Spleen (tissue), 11 donors: ENCODE measurements at regions not wholly inside any gene's neighbourhood (a gene's known extent, or its start where the extent isn't known, plus 50 kb on each side); places are given as distances from the start of the nearest gene placed in this dataset.

Source experiments
- DNase-seq: peaks from one replicate; pipeline ENCODE4 v3.0.0-alpha.2; 2020
- H3K27ac ChIP-seq, 8 donors: fragments of 200-600 bp; sonication (generic) in 7 of 8; 1 replicate in 4 of 8; 2 replicates in 4 of 8; pipeline versions ENCODE4 v1.5.0 to v1.8.0; 2016 to 2021; ENCODE audit warnings: inconsistent platforms in 4 of 8, mild to moderate bottlenecking in 4 of 8, moderate library complexity in 1 of 8
- H3K27me3 ChIP-seq, 7 donors: fragments of 200-600 bp; sonication (generic) in 6 of 7; replicated peaks in 1 of 7; 1 replicate in 4 of 7; 2 replicates in 3 of 7; pipeline versions ENCODE4 v1.5.0 to v1.8.0; 2016 to 2021; ENCODE audit warnings: inconsistent platforms in 3 of 7, mild to moderate bottlenecking in 1 of 7
- H3K36me3 ChIP-seq, 6 donors: fragments of 200-600 bp; sonication (generic) in 5 of 6; 1 replicate in 4 of 6; 2 replicates in 2 of 6; pipeline versions ENCODE4 v1.5.0 to v1.8.0; 2016 to 2021; ENCODE audit warnings: inconsistent platforms in 2 of 6
- H3K4me1 ChIP-seq, 6 donors: fragments of 200-600 bp; sonication (generic) in 5 of 6; 1 replicate in 3 of 6; 2 replicates in 3 of 6; pipeline versions ENCODE4 v1.5.0 to v1.8.0; 2016 to 2021; ENCODE audit warnings: inconsistent platforms in 3 of 6
- H3K4me3 ChIP-seq, 8 donors: fragments of 200-600 bp; sonication (generic) in 7 of 8; 1 replicate in 4 of 8; 2 replicates in 4 of 8; pipeline versions ENCODE4 v1.5.0 to v1.8.0; 2016 to 2021; ENCODE audit warnings: inconsistent platforms in 4 of 8, mild to moderate bottlenecking in 4 of 8, moderate library complexity in 2 of 8
- H3K9me3 ChIP-seq, 8 donors: fragments of 200-600 bp; sonication (generic) in 7 of 8; 1 replicate in 4 of 8; 2 replicates in 4 of 8; pipeline versions ENCODE4 v1.5.0 to v1.8.0; 2016 to 2021; ENCODE audit warnings: inconsistent platforms in 4 of 8
- CTCF ChIP-seq, 11 experiments: fragments of 200-600 bp in 7 of 11; fragments of 450-650 bp in 4 of 11; sonication (generic) in 4 of 11; IDR thresholded peaks in 8 of 11; conservative IDR thresholded peaks in 3 of 11; 1 replicate in 7 of 11; 2 replicates in 4 of 11; pipeline versions ENCODE4 v1.4.0 to v1.8.0; 2016 to 2021; ENCODE audit warnings: antibody characterized with exemption in 11 of 11, inconsistent platforms in 4 of 11, mild to moderate bottlenecking in 1 of 11
- POLR2A ChIP-seq, 3 donors: fragments of 450-650 bp; IDR thresholded peaks; one replicate each; pipeline ENCODE4 v1.5.1; 2017; ENCODE audit warnings: antibody characterized with exemption in 3 of 3, mild to moderate bottlenecking in 1 of 3
- POLR2AphosphoS5 ChIP-seq, 3 donors: sonication (generic); formaldehyde crosslinking; IDR thresholded peaks; one replicate each; pipeline ENCODE4 v1.5.1; 2017; ENCODE audit warnings: antibody characterized with exemption in 3 of 3
- WGBS, 5 donors: extraction: QIAGEN DNeasy Blood & Tissue Kit in 3 of 5; methylation state at CpG; one replicate each; pipeline versions ENCODE4 v1.1.5 to v1.1.7; 2013 to 2018; 5-methylcytosine and 5-hydroxymethylcytosine counted together
- intact Hi-C: fragments of 100-400 bp; cut with DNase I; formaldehyde crosslinking; loops from one replicate; pipeline ENCODE4 v1.15.0; 2023; ENCODE audit warnings: low total_unique reads
- donor health status: healthy with polysubstance abuse.
- donor health status: DM: no; HTN: no; CAD: no; lungs with moderate emphysema.
- donor health status: DM: no; HTN: no; CAD: no.
- donor health status: Bipolar disorder and iron deficiency.
- donor health status: healthy.
- donor health status: DM: no; HTN: no; CAD: no.
- donor health status: DM: yes; HTN: yes; CAD: no.

GRCh38 chr11:22552885-22553284 is 72.7 kb downstream of the FANCF start:
- intact Hi-C loops, result no loop called here
- no peaks in the 10 kb centered on the region for H3K9me3 ChIP-seq
- no peak for DNase-seq
- no peaks in the 10 kb centered on the region for H3K36me3 ChIP-seq
- no peaks in the 10 kb centered on the region for H3K27me3 ChIP-seq
- WGBS, 5 donors, result 62 to 83% (median 65%) methylated on average over 2 of the region's 2 CpGs
- TF ChIP-seq CTCF (IDR thresholded peaks at IDR 0.05 in 8 of 11, conservative IDR thresholded peaks at IDR 0.05 in 3 of 11) (no peak), POLR2AphosphoS5 (IDR thresholded peaks at IDR 0.05) (no peak)
- H3K4me3 ChIP-seq, result no peak overlapping the region
- H3K27ac ChIP-seq, result no peak overlapping the region
- H3K4me1 ChIP-seq, result no peaks in the 10 kb centered on the region

- H3K4me1 ChIP-seq, result no peaks in the 10 kb centered on the region
- H3K27me3 ChIP-seq, result peaks cover 0 to 8% (median 0%) of the 10 kb centered on the region in 7 donors
- no peak for TF ChIP-seq CTCF (IDR thresholded peaks at IDR 0.05 in 8 of 11, conservative IDR thresholded peaks at IDR 0.05 in 3 of 11)
- no peak for TF ChIP-seq POLR2AphosphoS5 (IDR thresholded peaks at IDR 0.05)
- TF ChIP-seq POLR2A (IDR thresholded peaks at IDR 0.05), result no peak
- H3K4me3 ChIP-seq, result no peak overlapping the region
- intact Hi-C loops, result no loop called here
- H3K9me3 ChIP-seq, result no peaks in the 10 kb centered on the region
- no peak overlapping the region for H3K27ac ChIP-seq
- 77 to 94% (median 79%) methylated on average over 1 of the region's 1 CpG for WGBS, 5 donors
- DNase-seq, result no peak
- no peaks in the 10 kb centered on the region for H3K36me3 ChIP-seq
These were observed 78.9 kb downstream of the FANCF start for GRCh38 chr11:22546746-22547145.

- 68 to 77% (median 73%) methylated on average over 4 of the region's 4 CpGs for WGBS, 5 donors
- Histone ChIP-seq H3K27me3 (peaks cover 0 to 8% (median 0%) of the 10 kb centered on the region in 7 donors), H3K9me3 (no peaks in the 10 kb centered on the region), H3K36me3 (no peaks in the 10 kb centered on the region), H3K27ac (no peak overlapping the region), H3K4me1 (no peaks in the 10 kb centered on the region), H3K4me3 (no peak overlapping the region)
- intact Hi-C loops, result no loop called here
- TF ChIP-seq POLR2AphosphoS5 (IDR thresholded peaks at IDR 0.05), result no peak
- TF ChIP-seq POLR2A (IDR thresholded peaks at IDR 0.05), result no peak
- no peak for TF ChIP-seq CTCF (IDR thresholded peaks at IDR 0.05 in 8 of 11, conservative IDR thresholded peaks at IDR 0.05 in 3 of 11)
- no peak for DNase-seq
These were observed 82.4 kb downstream of the FANCF start for GRCh38 chr11:22543261-22543660.

- intact Hi-C loops, result no loop called here
These were observed 85.8 kb downstream of the FANCF start for GRCh38 chr11:22539821-22540256.

More at GRCh38 chr11:22539821-22540256, 85.8 kb downstream of the FANCF start:
- H3K27ac ChIP-seq, result no peak overlapping the region
- no peaks in the 10 kb centered on the region for H3K27me3 ChIP-seq
- H3K36me3 ChIP-seq, result no peaks in the 10 kb centered on the region
- no peaks in the 10 kb centered on the region for H3K4me1 ChIP-seq
- H3K4me3 ChIP-seq, result no peak overlapping the region
- H3K9me3 ChIP-seq, result no peaks in the 10 kb centered on the region
- TF ChIP-seq POLR2AphosphoS5 (IDR thresholded peaks at IDR 0.05) (no peak), CTCF (IDR thresholded peaks at IDR 0.05 in 8 of 11, conservative IDR thresholded peaks at IDR 0.05 in 3 of 11) (peak in 3 of 11 experiments; percentile 11 to 32 (median 25)), POLR2A (IDR thresholded peaks at IDR 0.05) (no peak)
- DNase-seq, result no peak
